ENCODE measurements at regions not wholly inside any gene's neighbourhood (a gene's known extent, or its start where the extent isn't known, plus 50 kb on each side); places are given as distances from the start of the nearest gene placed in this dataset.

DNA sequence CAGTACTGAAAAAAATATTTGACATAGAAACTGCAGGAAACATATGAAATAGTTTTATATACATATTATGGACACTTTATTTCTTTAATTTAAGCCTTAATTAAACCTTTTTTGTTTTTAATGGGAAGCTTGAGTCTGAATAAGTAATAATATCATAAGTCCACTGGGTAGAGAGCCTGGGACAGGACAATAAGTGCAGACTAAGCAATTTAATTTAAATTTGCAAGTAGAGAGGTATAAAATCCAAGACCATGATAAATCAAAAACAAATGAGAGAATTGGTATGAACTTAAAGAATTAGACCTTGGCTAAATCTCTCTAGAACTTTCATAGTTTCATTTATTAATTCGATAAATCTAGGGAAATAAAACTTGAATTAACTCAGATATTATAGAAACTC is 571.2 kb downstream of the ARAP2 start:
- no peak for TF ChIP-seq POLR2A (IDR thresholded peaks at IDR 0.05)
- TF ChIP-seq, protein P1, sequence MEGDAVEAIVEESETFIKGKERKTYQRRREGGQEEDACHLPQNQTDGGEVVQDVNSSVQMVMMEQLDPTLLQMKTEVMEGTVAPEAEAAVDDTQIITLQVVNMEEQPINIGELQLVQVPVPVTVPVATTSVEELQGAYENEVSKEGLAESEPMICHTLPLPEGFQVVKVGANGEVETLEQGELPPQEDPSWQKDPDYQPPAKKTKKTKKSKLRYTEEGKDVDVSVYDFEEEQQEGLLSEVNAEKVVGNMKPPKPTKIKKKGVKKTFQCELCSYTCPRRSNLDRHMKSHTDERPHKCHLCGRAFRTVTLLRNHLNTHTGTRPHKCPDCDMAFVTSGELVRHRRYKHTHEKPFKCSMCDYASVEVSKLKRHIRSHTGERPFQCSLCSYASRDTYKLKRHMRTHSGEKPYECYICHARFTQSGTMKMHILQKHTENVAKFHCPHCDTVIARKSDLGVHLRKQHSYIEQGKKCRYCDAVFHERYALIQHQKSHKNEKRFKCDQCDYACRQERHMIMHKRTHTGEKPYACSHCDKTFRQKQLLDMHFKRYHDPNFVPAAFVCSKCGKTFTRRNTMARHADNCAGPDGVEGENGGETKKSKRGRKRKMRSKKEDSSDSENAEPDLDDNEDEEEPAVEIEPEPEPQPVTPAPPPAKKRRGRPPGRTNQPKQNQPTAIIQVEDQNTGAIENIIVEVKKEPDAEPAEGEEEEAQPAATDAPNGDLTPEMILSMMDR (IDR thresholded peaks at IDR 0.05), result no peak
- no peak for TF ChIP-seq POLR2AphosphoS5 (IDR thresholded peaks at IDR 0.05)
- no peak for TF ChIP-seq EP300 (IDR thresholded peaks at IDR 0.05)
